CD1c-positive myeloid dendritic cell (primary cell): ENCODE measurements at regions not wholly inside any gene's neighbourhood (a gene's known extent, or its start where the extent isn't known, plus 50 kb on each side); places are given as distances from the start of the nearest gene placed in this dataset.
"Not testable (repeated sequence)": the region's sequence is repeated elsewhere in the genome, so short reads cannot be mapped to it uniquely, and the experiment has no call there.

Source experiments
- DNase-seq: peaks from one replicate; pipeline ENCODE4 v3.0.0-alpha.2; 2016; ENCODE audit errors: extremely low spot score

- DNase-seq, result peak; percentile 19
Measured at GRCh38 chr1:148315071-148315811, 163.2 kb upstream of the NBPF11 start.

- no peak for DNase-seq
Measured at GRCh38 chr1:148310807-148311206, 158.7 kb upstream of the NBPF11 start.

- DNase-seq, result no peak
Measured at GRCh38 chr1:148309940-148310500, 157.9 kb upstream of the NBPF11 start.

- DNase-seq, result no peak
Measured at GRCh38 chr1:148308832-148309458, 156.9 kb upstream of the NBPF11 start.

GRCh38 chr1:148307583-148308185, 155.6 kb upstream of the NBPF11 start:
- DNase-seq, result peak; percentile 79

- peak; percentile 29 for DNase-seq
Measured at GRCh38 chr1:148304935-148305334, 152.9 kb upstream of the NBPF11 start.

GRCh38 chr1:148302586-148303364, 150.7 kb upstream of the NBPF11 start:
- not testable (repeated sequence) for DNase-seq

- not testable (repeated sequence) for DNase-seq
Measured at GRCh38 chr1:148297852-148298251, 145.8 kb upstream of the NBPF11 start.

- no peak for DNase-seq
Measured at GRCh38 chr1:148296511-148296910, 144.4 kb upstream of the NBPF11 start.

- DNase-seq, result no peak
Measured at GRCh38 chr1:148294116-148294807, 142.2 kb upstream of the NBPF11 start.

- DNase-seq, result no peak
Measured at GRCh38 chr1:148293651-148294050, 141.6 kb upstream of the NBPF11 start.

GRCh38 chr1:148292915-148293314, 140.8 kb upstream of the NBPF11 start:
- DNase-seq, result no peak

GRCh38 chr1:148290881-148291280, 138.8 kb upstream of the NBPF11 start:
- no peak for DNase-seq

GRCh38 chr1:148289647-148290046, 137.6 kb upstream of the NBPF11 start:
- peak; percentile 8 for DNase-seq

GRCh38 chr1:148285946-148286345, 133.9 kb upstream of the NBPF11 start:
- DNase-seq, result not testable (repeated sequence)

GRCh38 chr1:148280831-148281572, 128.9 kb upstream of the NBPF11 start:
- not testable (repeated sequence) for DNase-seq

- DNase-seq, result peak; percentile 45
Measured at GRCh38 chr1:148279002-148279542, 127.0 kb upstream of the NBPF11 start.

GRCh38 chr1:148277865-148278279, 125.8 kb upstream of the NBPF11 start:
- DNase-seq, result not testable (repeated sequence)

- DNase-seq, result not testable (repeated sequence)
Measured at GRCh38 chr1:148267066-148267465, 115.0 kb upstream of the NBPF11 start.
